ENCODE measurements at regions not wholly inside any gene's neighbourhood (a gene's known extent, or its start where the extent isn't known, plus 50 kb on each side); places are given as distances from the start of the nearest gene placed in this dataset.

DNA sequence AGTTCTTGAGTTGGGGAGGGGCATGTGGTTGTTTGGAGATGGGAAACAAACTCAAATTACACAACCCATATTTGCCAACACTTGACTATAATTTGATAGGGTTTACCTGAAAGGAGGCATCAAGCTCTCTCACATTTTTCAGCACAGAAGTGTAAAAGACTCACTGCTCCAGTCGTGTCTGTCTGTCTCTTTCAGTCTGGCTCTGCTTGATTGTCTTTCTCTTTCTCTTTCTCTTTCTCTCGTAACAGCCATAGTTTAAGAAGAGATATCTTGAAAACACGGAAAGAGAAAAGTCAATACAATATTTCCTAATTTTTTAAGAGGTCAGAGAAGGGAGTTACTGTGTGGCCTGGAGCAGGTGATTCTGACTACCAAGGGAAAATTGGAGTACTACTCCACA, 413.6 kb upstream of the CXorf51A start:
- H3K27ac Mint-ChIP-seq: no peak overlapping the region
- no peak overlapping the region for H3K4me2 ChIP-seq
- no peak for DNase-seq (ENCODE audit: low spot score)
- H3K9me3 Mint-ChIP-seq: no peaks in the 10 kb centered on the region
- H4K20me1 ChIP-seq (replicated peaks; ENCODE audit: insufficient read depth): no peaks in the 10 kb centered on the region
- no peak overlapping the region for H2AFZ ChIP-seq
- H3K36me3 ChIP-seq (ENCODE audit: insufficient read depth): no peaks in the 10 kb centered on the region
- no peaks in the 10 kb centered on the region for H3K36me3 Mint-ChIP-seq (ENCODE audit: low read depth)
- no peak overlapping the region for H3K4me3 Mint-ChIP-seq
- H3F3A ChIP-seq (replicated peaks; ENCODE audit: low read depth): no peaks in the 10 kb centered on the region
- H3K4me1 ChIP-seq (ENCODE audit: insufficient read depth): no peaks in the 10 kb centered on the region
- no peak overlapping the region for H3K4me3 ChIP-seq
- H3K27me3 Mint-ChIP-seq (ENCODE audit: insufficient read depth, low read depth, poor library complexity): no peaks in the 10 kb centered on the region
- no peaks in the 10 kb centered on the region for H3K4me1 Mint-ChIP-seq
- no peak for TF ChIP-seq ZNF331 (CRISPR knock-in tag; IDR thresholded peaks at IDR 0.05; ENCODE audit: low read depth)
- TF ChIP-seq NANOG (IDR thresholded peaks at IDR 0.05; ENCODE audit: borderline replicate concordance): no peak
- no peak for TF ChIP-seq POLR2AphosphoS5 (IDR thresholded peaks at IDR 0.05; ENCODE audit: low read depth)
- TF ChIP-seq JUNB (IDR thresholded peaks at IDR 0.05; ENCODE audit: unreplicated experiment): no peak
- TF ChIP-seq REST (IDR thresholded peaks at IDR 0.05; ENCODE audit: unreplicated experiment): no peak
- H3K27ac ChIP-seq (ENCODE audit: low read depth): no peak overlapping the region
- no peaks in the 10 kb centered on the region for H3K27me3 ChIP-seq (ENCODE audit: insufficient read depth)
- no peaks in the 10 kb centered on the region for H3K9me2 ChIP-seq (ENCODE audit: insufficient read depth)
- no peak for ATAC-seq
- H3K79me2 ChIP-seq (replicated peaks; ENCODE audit: insufficient read depth): no peaks in the 10 kb centered on the region

DNA sequence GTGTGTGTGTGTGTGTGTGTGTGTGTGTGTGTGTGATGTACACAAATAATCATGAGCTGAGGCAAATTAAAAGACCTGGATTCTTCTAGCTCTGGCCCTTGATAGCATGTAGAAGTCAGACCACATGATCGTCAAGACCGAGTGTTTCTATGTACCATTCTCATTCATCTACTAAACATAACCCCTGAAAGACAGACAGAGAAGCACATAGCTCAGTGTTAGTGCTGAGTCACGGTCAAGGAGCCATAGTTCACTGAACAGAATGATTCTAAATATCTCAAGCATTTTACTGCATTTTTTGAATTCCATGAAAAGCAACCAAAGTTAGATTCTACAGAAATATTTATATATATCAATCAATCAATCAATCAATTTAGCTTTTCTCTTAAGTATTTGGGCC, 412.3 kb upstream of the CXorf51A start:
- H3K27ac Mint-ChIP-seq: no peak overlapping the region

More for the DNA sequence above, 412.3 kb upstream of the CXorf51A start:
- TF ChIP-seq ZNF114 (CRISPR knock-in tag; IDR thresholded peaks at IDR 0.05) (no peak), NANOG (IDR thresholded peaks at IDR 0.05; ENCODE audit: borderline replicate concordance) (no peak), EZH2phosphoT487 (IDR thresholded peaks at IDR 0.05; ENCODE audit: unreplicated experiment) (no peak), STAT1 (IDR thresholded peaks at IDR 0.05; ENCODE audit: unreplicated experiment) (no peak), REST (IDR thresholded peaks at IDR 0.05; ENCODE audit: unreplicated experiment) (no peak)
- no peaks in the 10 kb centered on the region for H3K36me3 Mint-ChIP-seq (ENCODE audit: low read depth)
- Histone ChIP-seq H3K27me3 (ENCODE audit: insufficient read depth) (no peaks in the 10 kb centered on the region), H3K36me3 (ENCODE audit: insufficient read depth) (no peaks in the 10 kb centered on the region), H3K9me2 (ENCODE audit: insufficient read depth) (no peaks in the 10 kb centered on the region), H2AFZ (no peak overlapping the region), H3K4me2 (no peak overlapping the region), H4K20me1 (replicated peaks; ENCODE audit: insufficient read depth) (no peaks in the 10 kb centered on the region), H3F3A (replicated peaks; ENCODE audit: low read depth) (no peaks in the 10 kb centered on the region), H3K79me2 (replicated peaks; ENCODE audit: insufficient read depth) (no peaks in the 10 kb centered on the region), H3K27ac (ENCODE audit: low read depth) (no peak overlapping the region), H3K4me1 (ENCODE audit: insufficient read depth) (no peaks in the 10 kb centered on the region), H3K4me3 (no peak overlapping the region)
- no peaks in the 10 kb centered on the region for H3K4me1 Mint-ChIP-seq
- no peak overlapping the region for H3K4me3 Mint-ChIP-seq
- H3K9me3 Mint-ChIP-seq: 0 out of 3 replicates have a peak, but pooled peaks cover 2% of the 10 kb centered on the region
- no peaks in the 10 kb centered on the region for H3K27me3 Mint-ChIP-seq (ENCODE audit: insufficient read depth, low read depth, poor library complexity)
- ATAC-seq (no peak), DNase-seq (ENCODE audit: low spot score) (no peak)
